ENCODE measurements at regions not wholly inside any gene's neighbourhood (a gene's known extent, or its start where the extent isn't known, plus 50 kb on each side); places are given as distances from the start of the nearest gene placed in this dataset.

DNA sequence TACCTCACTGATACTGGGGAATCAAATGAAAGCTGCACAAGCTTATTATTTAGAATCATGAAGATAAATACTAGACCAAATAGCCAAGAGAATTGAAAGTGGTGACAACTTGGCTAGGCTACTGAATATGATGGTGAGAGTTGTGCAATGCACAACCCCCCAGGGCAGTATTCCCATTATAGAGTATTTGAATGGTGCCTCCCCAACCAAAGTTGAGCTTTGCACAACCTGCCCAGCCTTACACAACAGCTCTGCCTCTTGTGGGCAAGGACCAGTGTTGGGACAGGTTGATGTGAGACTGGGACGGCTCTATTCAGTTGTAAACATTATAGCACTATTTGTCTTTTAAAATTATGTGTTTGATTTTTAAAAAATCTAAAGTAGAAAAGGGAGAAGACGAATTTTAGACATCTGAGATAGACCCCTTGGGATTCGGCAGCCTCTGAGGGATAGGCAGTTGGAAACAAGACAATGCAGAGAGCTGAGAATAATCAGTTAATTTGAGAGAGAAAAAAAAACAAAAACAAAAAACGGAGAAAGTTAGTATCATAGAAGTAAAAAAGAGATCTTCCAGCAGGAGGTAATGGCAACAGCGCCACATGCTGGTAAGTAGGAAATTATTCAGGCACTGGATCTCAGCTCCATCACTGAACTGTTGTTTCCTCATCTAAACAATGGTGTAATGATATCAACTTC is 91.0 kb upstream of the KCNA3 start:
- TF ChIP-seq ZNF274 (IDR thresholded peaks at IDR 0.05; ENCODE audit: low read depth, low read length) (no peak), SUZ12 (IDR thresholded peaks at IDR 0.05; ENCODE audit: extremely low read depth, insufficient read depth, insufficient read length) (no peak), YY1 (IDR thresholded peaks at IDR 0.05; ENCODE audit: insufficient read depth, insufficient read length) (no peak)
- DNase-seq (ENCODE audit: low read depth, low spot score) = peak; percentile 47

DNA sequence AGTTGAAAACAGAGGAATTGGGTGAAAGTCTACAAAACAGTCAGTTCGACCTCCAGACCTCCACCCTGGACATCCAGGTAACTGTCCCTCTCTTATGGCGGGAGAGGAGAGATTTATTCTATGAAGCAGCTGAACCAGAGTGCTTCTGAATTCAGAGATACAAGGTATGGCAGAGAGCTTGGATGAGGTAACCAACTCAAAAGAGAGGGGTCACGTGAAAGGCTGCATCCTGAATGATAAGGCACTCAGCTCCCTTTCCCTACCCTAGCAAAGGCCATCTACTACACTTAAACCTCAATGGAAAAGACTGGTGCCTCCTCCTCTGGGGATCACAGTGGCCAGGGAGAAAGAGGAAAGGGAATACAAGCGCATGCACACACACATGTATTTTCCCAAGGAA is 88.4 kb upstream of the KCNA3 start:
- Histone ChIP-seq H3K9me3 (ENCODE audit: insufficient read depth, low read length) (no peaks in the 10 kb centered on the region), H3K9ac (ENCODE audit: insufficient read length, low read depth) (no peak overlapping the region), H3K36me3 (ENCODE audit: insufficient read depth, insufficient read length, low read length) (no peaks in the 10 kb centered on the region), H3K27me3 (ENCODE audit: insufficient read depth, insufficient read length) (no peaks in the 10 kb centered on the region), H3K4me1 (ENCODE audit: insufficient read depth, insufficient read length) (no peaks in the 10 kb centered on the region), H3K4me3 (ENCODE audit: insufficient read length, low read depth) (no peak overlapping the region)
- TF ChIP-seq SUZ12 (IDR thresholded peaks at IDR 0.05; ENCODE audit: extremely low read depth, insufficient read depth, insufficient read length) (no peak), ZNF274 (IDR thresholded peaks at IDR 0.05; ENCODE audit: low read depth, low read length) (no peak), YY1 (IDR thresholded peaks at IDR 0.05; ENCODE audit: insufficient read depth, insufficient read length) (no peak)
- no peak for DNase-seq (ENCODE audit: low read depth, low spot score)

More for the DNA sequence above, 91.0 kb upstream of the KCNA3 start:
- H3K36me3 ChIP-seq (ENCODE audit: insufficient read depth, insufficient read length, low read length) = no peaks in the 10 kb centered on the region
- H3K9me3 ChIP-seq (ENCODE audit: insufficient read depth, low read length) = peaks cover under 1% of the 10 kb centered on the region; the same call in 1 of the 2 replicates
- H3K9ac ChIP-seq (ENCODE audit: insufficient read length, low read depth) = no peak overlapping the region
- no peaks in the 10 kb centered on the region for H3K4me1 ChIP-seq (ENCODE audit: insufficient read depth, insufficient read length)
- no peaks in the 10 kb centered on the region for H3K27me3 ChIP-seq (ENCODE audit: insufficient read depth, insufficient read length)
- H3K4me3 ChIP-seq (ENCODE audit: insufficient read length, low read depth) = no peak overlapping the region

DNA sequence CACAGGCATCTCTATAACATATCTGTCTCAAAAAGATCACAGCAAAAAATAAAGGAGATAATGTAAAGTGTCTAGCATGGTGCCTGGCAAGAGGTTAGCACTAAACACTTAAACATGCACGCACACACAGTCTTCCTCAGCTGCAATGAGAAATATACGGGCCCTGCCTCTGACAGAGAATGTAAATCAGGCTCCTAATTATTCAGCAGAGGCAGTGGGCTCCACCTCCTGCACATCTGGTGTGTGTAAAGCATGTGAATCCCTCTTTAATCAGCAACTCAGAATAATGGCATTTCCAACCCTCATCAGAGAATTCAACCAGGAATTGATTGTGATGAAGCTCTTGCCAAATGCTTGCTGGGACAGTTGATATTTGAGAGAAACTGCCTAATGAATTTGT is 85.6 kb upstream of the KCNA3 start:
- H3K9me3 ChIP-seq (ENCODE audit: insufficient read depth, low read length) = no peaks in the 10 kb centered on the region
- H3K36me3 ChIP-seq (ENCODE audit: insufficient read depth, insufficient read length, low read length) = no peaks in the 10 kb centered on the region
- no peak overlapping the region for H3K4me3 ChIP-seq (ENCODE audit: insufficient read length, low read depth)
- H3K4me1 ChIP-seq (ENCODE audit: insufficient read depth, insufficient read length) = no peaks in the 10 kb centered on the region
- TF ChIP-seq SUZ12 (IDR thresholded peaks at IDR 0.05; ENCODE audit: extremely low read depth, insufficient read depth, insufficient read length) (no peak), ZNF274 (IDR thresholded peaks at IDR 0.05; ENCODE audit: low read depth, low read length) (no peak), YY1 (IDR thresholded peaks at IDR 0.05; ENCODE audit: insufficient read depth, insufficient read length) (no peak)
- H3K27me3 ChIP-seq (ENCODE audit: insufficient read depth, insufficient read length) = no peaks in the 10 kb centered on the region
- H3K9ac ChIP-seq (ENCODE audit: insufficient read length, low read depth) = no peak overlapping the region
- DNase-seq (ENCODE audit: low read depth, low spot score) = no peak

DNA sequence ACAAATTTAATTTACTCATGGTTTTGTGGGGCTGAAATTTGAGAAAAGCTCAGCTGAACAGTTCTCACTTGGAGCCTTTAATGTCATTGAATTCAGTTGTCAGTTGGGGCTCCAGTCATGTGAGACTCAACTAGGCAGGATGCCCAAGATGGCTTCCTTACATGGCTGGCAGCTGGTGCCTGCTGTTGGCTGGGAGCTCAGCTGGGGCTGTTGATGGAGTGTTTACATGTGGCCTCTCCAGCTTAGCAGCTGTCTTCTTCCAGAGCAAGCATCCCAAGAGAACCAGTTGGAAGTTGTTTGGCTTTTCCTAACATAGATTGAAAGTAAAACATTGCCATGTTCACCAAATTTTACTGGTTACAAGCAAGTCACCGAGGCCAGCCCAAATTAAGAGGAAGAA is 81.8 kb upstream of the KCNA3 start:
- Histone ChIP-seq H3K4me3 (ENCODE audit: insufficient read length, low read depth) (no peak overlapping the region), H3K4me1 (ENCODE audit: insufficient read depth, insufficient read length) (no peaks in the 10 kb centered on the region), H3K27me3 (ENCODE audit: insufficient read depth, insufficient read length) (no peaks in the 10 kb centered on the region), H3K9me3 (ENCODE audit: insufficient read depth, low read length) (no peaks in the 10 kb centered on the region), H3K36me3 (ENCODE audit: insufficient read depth, insufficient read length, low read length) (no peaks in the 10 kb centered on the region), H3K9ac (ENCODE audit: insufficient read length, low read depth) (no peak overlapping the region)
- no peak for TF ChIP-seq ZNF274 (IDR thresholded peaks at IDR 0.05; ENCODE audit: low read depth, low read length)
- no peak for TF ChIP-seq YY1 (IDR thresholded peaks at IDR 0.05; ENCODE audit: insufficient read depth, insufficient read length)
- TF ChIP-seq SUZ12 (IDR thresholded peaks at IDR 0.05; ENCODE audit: extremely low read depth, insufficient read depth, insufficient read length) = no peak
- no peak for DNase-seq (ENCODE audit: low read depth, low spot score)

DNA sequence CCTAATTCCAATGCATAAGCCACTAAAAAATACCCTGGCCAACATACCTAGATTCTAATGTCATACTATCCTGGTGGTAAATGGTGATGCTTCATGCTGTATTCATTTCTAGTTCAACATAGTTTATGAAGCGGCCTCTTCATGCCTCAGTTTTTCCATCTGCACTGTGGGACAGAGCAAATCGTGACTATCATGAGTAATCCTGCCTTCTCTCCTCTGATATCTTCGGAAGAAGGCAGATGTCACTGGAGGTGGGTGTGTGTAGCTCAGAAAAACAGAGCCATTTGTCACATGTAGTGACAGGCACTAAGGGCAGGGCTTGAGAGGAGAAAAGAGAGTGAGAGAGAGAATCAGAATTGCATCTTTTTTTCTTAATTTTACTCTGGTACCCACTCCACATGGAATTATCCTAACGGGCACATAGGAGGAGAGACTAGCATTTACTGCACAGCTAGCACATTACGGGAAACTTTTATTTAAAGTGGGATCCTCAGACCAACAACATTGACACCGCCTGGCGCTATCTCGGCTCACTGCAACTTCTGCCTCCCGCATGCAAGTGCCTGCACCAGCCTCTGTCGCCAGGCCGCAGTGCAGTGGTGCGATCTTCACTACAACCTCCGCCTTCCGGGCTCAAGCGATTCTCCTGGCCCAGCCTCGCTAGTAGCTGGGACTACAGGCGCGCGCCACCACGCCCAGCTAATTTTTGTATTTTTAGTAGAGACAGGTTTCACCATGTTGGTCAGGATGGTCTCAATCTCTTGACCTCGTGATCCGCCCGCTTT is 78.4 kb upstream of the KCNA3 start:
- H3K9ac ChIP-seq (ENCODE audit: insufficient read length, low read depth) = no peak overlapping the region
- no peak overlapping the region for H3K4me3 ChIP-seq (ENCODE audit: insufficient read length, low read depth)
- H3K27me3 ChIP-seq (ENCODE audit: insufficient read depth, insufficient read length) = no peaks in the 10 kb centered on the region
- no peak for DNase-seq (ENCODE audit: low read depth, low spot score)
- no peaks in the 10 kb centered on the region for H3K9me3 ChIP-seq (ENCODE audit: insufficient read depth, low read length)
- H3K36me3 ChIP-seq (ENCODE audit: insufficient read depth, insufficient read length, low read length) = no peaks in the 10 kb centered on the region
- no peak for TF ChIP-seq YY1 (IDR thresholded peaks at IDR 0.05; ENCODE audit: insufficient read depth, insufficient read length)
- TF ChIP-seq ZNF274 (IDR thresholded peaks at IDR 0.05; ENCODE audit: low read depth, low read length) = no peak
- no peak for TF ChIP-seq SUZ12 (IDR thresholded peaks at IDR 0.05; ENCODE audit: extremely low read depth, insufficient read depth, insufficient read length)
- peaks cover 4% of the 10 kb centered on the region for H3K4me1 ChIP-seq (ENCODE audit: insufficient read depth, insufficient read length)

DNA sequence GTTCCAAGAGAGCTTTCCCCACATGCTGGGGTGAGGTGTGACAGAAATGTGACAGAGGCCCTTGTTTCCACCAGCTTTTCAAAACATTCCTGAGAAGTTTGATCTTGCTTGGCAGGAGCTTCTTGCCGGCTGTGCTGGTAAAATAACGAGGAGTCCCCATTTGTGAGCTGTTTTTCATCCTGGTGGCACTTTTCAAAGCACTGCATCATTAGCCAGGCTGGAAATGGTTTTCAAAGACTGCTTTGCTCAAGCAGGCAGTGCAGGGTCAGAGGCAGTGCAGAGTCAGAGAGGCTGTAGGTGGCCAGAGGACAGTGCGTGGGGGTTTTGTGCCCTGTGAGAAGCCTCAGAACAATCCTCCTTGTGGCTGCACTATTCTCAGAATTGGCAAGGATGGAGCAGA is 75.8 kb upstream of the KCNA3 start:
- DNase-seq (ENCODE audit: low read depth, low spot score) = no peak
- no peak for TF ChIP-seq SUZ12 (IDR thresholded peaks at IDR 0.05; ENCODE audit: extremely low read depth, insufficient read depth, insufficient read length)
- TF ChIP-seq ZNF274 (IDR thresholded peaks at IDR 0.05; ENCODE audit: low read depth, low read length) = no peak
- no peak for TF ChIP-seq YY1 (IDR thresholded peaks at IDR 0.05; ENCODE audit: insufficient read depth, insufficient read length)
- Histone ChIP-seq H3K36me3 (ENCODE audit: insufficient read depth, insufficient read length, low read length) (no peaks in the 10 kb centered on the region), H3K27me3 (ENCODE audit: insufficient read depth, insufficient read length) (no peaks in the 10 kb centered on the region), H3K9me3 (ENCODE audit: insufficient read depth, low read length) (no peaks in the 10 kb centered on the region), H3K4me1 (ENCODE audit: insufficient read depth, insufficient read length) (peaks cover 4% of the 10 kb centered on the region), H3K4me3 (ENCODE audit: insufficient read length, low read depth) (no peak overlapping the region), H3K9ac (ENCODE audit: insufficient read length, low read depth) (no peak overlapping the region)

DNA sequence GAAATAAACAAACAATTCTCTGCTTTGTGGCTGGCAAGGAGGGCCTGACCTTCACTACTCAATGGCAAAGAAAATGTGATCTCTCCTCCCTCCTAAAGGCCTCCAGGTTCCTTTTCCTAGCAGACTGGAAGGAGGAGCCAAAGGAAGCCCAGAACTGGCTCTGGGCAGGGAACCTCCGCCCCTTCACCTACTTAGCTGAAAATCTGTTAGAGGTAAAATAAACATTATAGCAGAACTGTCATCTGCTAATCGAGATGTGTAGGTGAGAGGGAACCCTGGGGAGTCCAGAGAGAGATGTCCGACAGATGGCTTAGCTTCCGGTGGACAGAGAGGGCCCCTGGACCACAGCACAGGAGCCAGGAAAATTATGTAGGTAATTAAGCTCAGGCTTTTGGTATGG is 75.2 kb upstream of the KCNA3 start:
- H3K4me1 ChIP-seq (ENCODE audit: insufficient read depth, insufficient read length) = peaks cover 4% of the 10 kb centered on the region
- no peak for DNase-seq (ENCODE audit: low read depth, low spot score)
- H3K9ac ChIP-seq (ENCODE audit: insufficient read length, low read depth) = no peak overlapping the region
- H3K4me3 ChIP-seq (ENCODE audit: insufficient read length, low read depth) = no peak overlapping the region
- H3K9me3 ChIP-seq (ENCODE audit: insufficient read depth, low read length) = no peaks in the 10 kb centered on the region
- no peaks in the 10 kb centered on the region for H3K27me3 ChIP-seq (ENCODE audit: insufficient read depth, insufficient read length)
- TF ChIP-seq SUZ12 (IDR thresholded peaks at IDR 0.05; ENCODE audit: extremely low read depth, insufficient read depth, insufficient read length) = no peak
- TF ChIP-seq ZNF274 (IDR thresholded peaks at IDR 0.05; ENCODE audit: low read depth, low read length) = no peak
- no peak for TF ChIP-seq YY1 (IDR thresholded peaks at IDR 0.05; ENCODE audit: insufficient read depth, insufficient read length)
- H3K36me3 ChIP-seq (ENCODE audit: insufficient read depth, insufficient read length, low read length) = no peaks in the 10 kb centered on the region

Measured in NT2/D1 (cell line).